IMR-90 (cell line): ENCODE measurements at regions not wholly inside any gene's neighbourhood (a gene's known extent, or its start where the extent isn't known, plus 50 kb on each side); places are given as distances from the start of the nearest gene placed in this dataset.

Source experiments
- ATAC-seq: fragments of 200-7000 bp; cut with Tn5 transposase; 2 replicates; pipeline ENCODE4 v1.9.1; 2020; ENCODE audit warnings: low read depth, mild to moderate bottlenecking, moderate library complexity
- BruUV-seq: library from RNA; stranded (reverse); fragments of 400-500 nt; replicated peaks from 2 replicates; lab custom pipeline; 2021; lab: Mats Ljungman, UMichigan
- CTCF ChIA-PET: fragments of 300-600 bp; formaldehyde crosslinking; extraction: SDS; loops from one replicate; lab custom pipeline; 2021; ENCODE audit warnings: antibody characterized with exemption; lab: Yijun Ruan, JAX
- POLR2A ChIA-PET: fragments of 300-600 bp; sonication (Branson Sonifier 250); formaldehyde crosslinking; loops from one replicate; lab custom pipeline; 2022; ENCODE audit warnings: antibody characterized with exemption; ENCODE audit not compliant: unreplicated experiment; lab: Charles Lee
- DNase-seq: peaks from one replicate; pipeline ENCODE4 v3.0.0; 2013
- H2AFZ ChIP-seq: replicated peaks from 2 replicates; pipeline ENCODE3; 2013; ENCODE audit warnings: low read length, mild to moderate bottlenecking; ENCODE audit not compliant: poor library complexity
- H2AK5ac ChIP-seq: 2 replicates; pipeline ENCODE4 v1.6.1; 2013; ENCODE audit warnings: low read depth, low read length, inconsistent platforms
- H2AK9ac ChIP-seq: replicated peaks from 2 replicates; pipeline ENCODE3; 2013; ENCODE audit warnings: mild to moderate bottlenecking, low read depth, low read length, moderate library complexity; ENCODE audit not compliant: poor library complexity
- H2BK120ac ChIP-seq: 2 replicates; pipeline ENCODE4 v1.6.1; 2013; ENCODE audit warnings: low read depth, low read length, inconsistent platforms
- H2BK15ac ChIP-seq: 3 replicates; pipeline ENCODE4 v1.6.1; 2013; ENCODE audit warnings: low read depth, low read length, inconsistent platforms
- H2BK20ac ChIP-seq: 2 replicates; pipeline ENCODE4 v1.6.1; 2013; ENCODE audit warnings: low read depth, mild to moderate bottlenecking, inconsistent platforms, low read length, moderate library complexity
- H2BK5ac ChIP-seq: 2 replicates; pipeline ENCODE4 v1.6.1; 2013; ENCODE audit warnings: mild to moderate bottlenecking, low read depth, low read length, inconsistent platforms; ENCODE audit not compliant: poor library complexity, severe bottlenecking
- H3K14ac ChIP-seq: replicated peaks from 2 replicates; pipeline ENCODE4 v1.6.1; 2013; ENCODE audit warnings: low read depth, low read length, inconsistent platforms
- H3K18ac ChIP-seq: 2 replicates; pipeline ENCODE4 v1.6.1; 2013; ENCODE audit warnings: low read depth, low read length, control low read depth
- H3K23ac ChIP-seq: 2 replicates; pipeline ENCODE4 v1.6.1; 2013; ENCODE audit warnings: low read depth, low read length, inconsistent platforms
- H3K27ac ChIP-seq: 2 replicates; pipeline ENCODE4 v1.5.1; 2013; ENCODE audit warnings: mild to moderate bottlenecking, control low read depth, low read length; ENCODE audit not compliant: insufficient read depth
- H3K27me3 ChIP-seq: 2 replicates; pipeline ENCODE4 v1.6.1; 2013; ENCODE audit warnings: low read length; ENCODE audit not compliant: control insufficient read depth, insufficient read depth
- H3K36me3 ChIP-seq: 2 replicates; pipeline ENCODE4 v1.6.1; 2013; ENCODE audit warnings: low read length, mixed read lengths; ENCODE audit not compliant: control insufficient read depth, insufficient read depth
- H3K4ac ChIP-seq: 2 replicates; pipeline ENCODE4 v1.6.1; 2013; ENCODE audit warnings: low read depth, low read length, inconsistent platforms
- H3K4me1 ChIP-seq: 2 replicates; pipeline ENCODE4 v1.6.1; 2013; ENCODE audit warnings: low read length, mixed read lengths; ENCODE audit not compliant: control insufficient read depth, insufficient read depth
- H3K4me2 ChIP-seq: 2 replicates; pipeline ENCODE4 v1.6.1; 2013; ENCODE audit warnings: low read depth, mild to moderate bottlenecking, control low read depth, low read length, moderate library complexity
- H3K4me3 ChIP-seq: 2 replicates; pipeline ENCODE4 v1.5.1; 2013; ENCODE audit warnings: low read depth, mild to moderate bottlenecking, control low read depth, low read length, moderate library complexity; ENCODE audit not compliant: insufficient read depth
- H3K56ac ChIP-seq: 2 replicates; pipeline ENCODE4 v1.6.1; 2013; ENCODE audit warnings: low read length, inconsistent platforms; ENCODE audit not compliant: insufficient read depth; ENCODE audit errors: extremely low read depth
- H3K79me1 ChIP-seq, 2 experiments: 2 replicates each; pipeline ENCODE4 v1.6.1; 2013; ENCODE audit warnings: low read length in 2 of 2, inconsistent platforms in 1 of 2, low read depth in 1 of 2
- H3K9ac ChIP-seq: 2 replicates; pipeline ENCODE4 v1.6.1; 2013; ENCODE audit warnings: low read depth, low read length, control low read depth
- H3K9me1 ChIP-seq: 2 replicates; pipeline ENCODE4 v1.6.1; 2013; ENCODE audit warnings: low read length, inconsistent platforms; ENCODE audit not compliant: insufficient read depth
- H3K9me3 ChIP-seq: 2 replicates; pipeline ENCODE4 v1.6.1; 2013; ENCODE audit warnings: low read length; ENCODE audit not compliant: control insufficient read depth, insufficient read depth
- H4K20me1 ChIP-seq: 2 replicates; pipeline ENCODE4 v1.6.1; 2013; ENCODE audit warnings: low read length, inconsistent platforms; ENCODE audit not compliant: insufficient read depth
- H4K5ac ChIP-seq: 2 replicates; pipeline ENCODE4 v1.6.1; 2013; ENCODE audit warnings: mild to moderate bottlenecking, low read depth, low read length, control low read depth
- H4K8ac ChIP-seq, 2 experiments: 2 replicates each; pipeline ENCODE4 v1.6.1; 2013; ENCODE audit warnings: low read depth in 2 of 2, low read length in 2 of 2, control low read depth in 1 of 2, inconsistent platforms in 1 of 2
- H4K91ac ChIP-seq: 2 replicates; pipeline ENCODE4 v1.6.1; 2013; ENCODE audit warnings: low read depth, low read length, inconsistent platforms; ENCODE audit not compliant: insufficient read depth
- BHLHE40 ChIP-seq: fragments of 150-350 bp; IDR thresholded peaks from 2 replicates; pipeline ENCODE4 v1.6.1; 2016; ENCODE audit warnings: mild to moderate bottlenecking, low read depth, low read length
- NFE2L2 ChIP-seq: fragments of 150-350 bp; IDR thresholded peaks from 2 replicates; pipeline ENCODE4 v1.6.1; 2016; ENCODE audit warnings: low read depth, mild to moderate bottlenecking, low read length
- RCOR1 ChIP-seq: IDR thresholded peaks from 2 replicates; pipeline ENCODE4 v1.6.1; 2012; ENCODE audit warnings: mild to moderate bottlenecking, low read length, improper control_type of control experiment; ENCODE audit not compliant: insufficient replicate concordance
- RFX5 ChIP-seq: IDR thresholded peaks from 2 replicates; pipeline ENCODE4 v1.8.0; 2012; ENCODE audit warnings: low read depth, mild to moderate bottlenecking, low read length, moderate library complexity
- WGBS, 2 experiments: methylation state at CpG; one replicate each; pipeline versions ENCODE4 v1.1.5 to v1.1.7; 2013; ENCODE audit warnings: missing lambda C conversion rate in 2 of 2; ENCODE audit not compliant: insufficient read length in 1 of 2; ENCODE audit errors: extremely low coverage in 2 of 2; 5-methylcytosine and 5-hydroxymethylcytosine counted together
- dilution Hi-C: fragments of 300-500 bp; cut with HindIII; formaldehyde crosslinking; loops from one replicate; pipeline ENCODE4 v1.14.3; 2018; ENCODE audit warnings: low sequenced_read_pairs; ENCODE audit not compliant: unreplicated experiment
- in situ Hi-C: fragments of 300-500 bp; cut with MboI; formaldehyde crosslinking; loops from 3 replicates; pipeline ENCODE4 v1.14.3; 2019; ENCODE audit warnings: low sequenced_read_pairs, inconsistent platforms, mixed read lengths
- intact Hi-C: fragments of 100-400 bp; cut with micrococcal nuclease; formaldehyde crosslinking; loops from 2 replicates; pipeline ENCODE4 v1.10.0; 2022
- TF ChIP-seq, protein P1 (sequence below): fragments of 150-350 bp; IDR thresholded peaks from 2 replicates; pipeline ENCODE4 v1.6.1; 2016; ENCODE audit warnings: low read depth, mild to moderate bottlenecking, low read length, moderate library complexity, borderline replicate concordance

DNA sequence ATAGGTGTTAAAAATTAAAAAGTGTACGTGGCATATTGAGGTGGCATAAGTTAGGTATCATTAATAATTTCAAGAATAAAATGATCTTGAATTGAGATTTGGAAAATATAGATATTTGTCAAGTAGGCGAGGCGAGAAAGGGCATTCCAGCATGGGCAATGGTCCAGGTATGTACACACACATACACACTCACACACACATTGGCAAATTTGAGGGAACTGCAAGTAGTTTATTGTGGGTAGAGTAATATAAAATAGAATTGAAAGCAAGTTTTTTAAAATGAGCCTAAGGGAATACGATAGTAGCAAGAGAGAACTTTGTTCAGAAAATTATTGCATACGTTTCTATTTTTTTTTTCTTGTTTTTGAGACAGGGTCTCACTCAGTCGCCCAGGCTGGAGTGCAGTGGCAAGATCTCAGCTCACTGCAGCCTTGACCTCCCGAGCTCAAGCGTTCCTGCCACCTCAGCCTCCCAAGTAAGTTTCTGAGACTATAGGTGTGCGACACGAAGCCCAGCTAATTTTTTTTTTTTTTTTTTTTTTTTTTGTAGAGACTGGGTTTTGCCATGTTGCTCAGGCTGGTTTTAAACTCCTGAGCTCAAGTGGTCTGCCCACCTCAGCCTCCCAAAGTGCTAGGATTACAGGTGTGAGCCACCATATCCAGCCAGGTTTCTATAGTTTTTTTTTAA lies 96.7 kb upstream of the SLC39A10 start:
- ChIA-PET CTCF (interaction anchor here (0.5 to 1.7 kb wide), 4 partner anchors 100 to 1028 kb away, joined by 3 to 6 read pairs (median 4); partner anchors contain the start of gene DNAH7), POLR2A (interaction anchor here (0.6 to 2.5 kb wide), 4 partner anchors 55 to 548 kb away, joined by 3 to 12 read pairs (median 4); partner anchors contain the start of gene SLC39A10)
- no peak overlapping the region for H2AFZ ChIP-seq
- H2BK5ac ChIP-seq, result peak overlapping the region; percentile 100
- peak overlapping the region; percentile 85 to 95 for H4K8ac ChIP-seq
- peaks cover 0 to 7% of the 10 kb centered on the region in 2 experiments; a peak in 2 of 4 replicates for H3K79me1 ChIP-seq
- peak overlapping the region; percentile 100 for H3K18ac ChIP-seq
- H2AK5ac ChIP-seq, result peak overlapping the region; percentile 100
- peak overlapping the region; percentile 77 for H3K9ac ChIP-seq
- peaks cover 20% of the 10 kb centered on the region for H3K4me1 ChIP-seq
- ATAC-seq (no peak), DNase-seq (peak; percentile 53)
- BruUV-seq, result no TSS peak
- dilution Hi-C loops, result no loop called here
- intact Hi-C loops, result no loop called here
- peak overlapping the region; percentile 98 for H2BK15ac ChIP-seq
- no peaks in the 10 kb centered on the region for H3K36me3 ChIP-seq
- no peaks in the 10 kb centered on the region for H3K9me3 ChIP-seq
- peak overlapping the region; percentile 11; the same call in 1 of the 2 replicates for H3K4me2 ChIP-seq
- peak overlapping the region; percentile 86 for H3K56ac ChIP-seq
- peaks cover 3% of the 10 kb centered on the region; the same call in 1 of the 2 replicates for H3K9me1 ChIP-seq
- H2BK120ac ChIP-seq, result peak overlapping the region; percentile 98
- H2AK9ac ChIP-seq, result no peak overlapping the region
- H4K5ac ChIP-seq, result peak overlapping the region; percentile 96
- no peak for TF ChIP-seq RFX5
- no peak for TF ChIP-seq NFE2L2
- no peak for TF ChIP-seq BHLHE40
- TF ChIP-seq, protein P1, sequence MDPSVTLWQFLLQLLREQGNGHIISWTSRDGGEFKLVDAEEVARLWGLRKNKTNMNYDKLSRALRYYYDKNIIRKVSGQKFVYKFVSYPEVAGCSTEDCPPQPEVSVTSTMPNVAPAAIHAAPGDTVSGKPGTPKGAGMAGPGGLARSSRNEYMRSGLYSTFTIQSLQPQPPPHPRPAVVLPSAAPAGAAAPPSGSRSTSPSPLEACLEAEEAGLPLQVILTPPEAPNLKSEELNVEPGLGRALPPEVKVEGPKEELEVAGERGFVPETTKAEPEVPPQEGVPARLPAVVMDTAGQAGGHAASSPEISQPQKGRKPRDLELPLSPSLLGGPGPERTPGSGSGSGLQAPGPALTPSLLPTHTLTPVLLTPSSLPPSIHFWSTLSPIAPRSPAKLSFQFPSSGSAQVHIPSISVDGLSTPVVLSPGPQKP, result no peak
- no peak for TF ChIP-seq RCOR1
- peak overlapping the region; percentile 97 for H3K4ac ChIP-seq
- no CpG with 5 or more reads among the region's 10 CpGs for WGBS, 2 experiments
- peak overlapping the region; percentile 97 for H3K27ac ChIP-seq
- peak overlapping the region; percentile 92 for H4K91ac ChIP-seq
- peak overlapping the region; percentile 93; the same call in 1 of the 2 replicates for H3K23ac ChIP-seq
- no peaks in the 10 kb centered on the region for H3K27me3 ChIP-seq
- in situ Hi-C loops, result loop anchor here (5.0 kb wide), 1 partner anchor 97 kb away; the partner anchor contains the start of gene SLC39A10
- peak overlapping the region; percentile 90 for H3K14ac ChIP-seq
- peak overlapping the region; percentile 99 for H2BK20ac ChIP-seq
- no peaks in the 10 kb centered on the region for H4K20me1 ChIP-seq
- no peak overlapping the region for H3K4me3 ChIP-seq
